Common myeloid progenitor, CD34-positive (primary cell): ENCODE measurements at regions not wholly inside any gene's neighbourhood (a gene's known extent, or its start where the extent isn't known, plus 50 kb on each side); places are given as distances from the start of the nearest gene placed in this dataset.

ENCODE experiments used
- CTCF ChIA-PET: fragments of 350-600 bp; sonication (Branson Sonifier 250); formaldehyde crosslinking; loops from one replicate; lab custom pipeline; 2021; ENCODE audit warnings: antibody characterized with exemption; lab: Charles Lee
- POLR2A ChIA-PET: fragments of 350-600 bp; sonication (Branson Sonifier 250); formaldehyde crosslinking; loops from one replicate; lab custom pipeline; 2021; ENCODE audit warnings: antibody characterized with exemption; lab: Charles Lee
- DNase-seq, 3 donors: peaks; one replicate each; pipeline versions ENCODE4 v3.0.0 to v3.0.0-alpha.2; 2013
- H3K27ac ChIP-seq, 2 experiments: 1 replicate in 1 of 2; 2 replicates in 1 of 2; pipeline ENCODE4 v1.7.0; 2013; ENCODE audit warnings: inconsistent platforms in 2 of 2, low read length in 2 of 2, mild to moderate bottlenecking in 2 of 2, low read depth in 1 of 2, moderate library complexity in 1 of 2; ENCODE audit not compliant: severe bottlenecking in 2 of 2, insufficient read depth in 1 of 2, poor library complexity in 1 of 2
- H3K27me3 ChIP-seq, 5 experiments: replicated peaks in 2 of 5; 1 replicate in 3 of 5; 2 replicates in 2 of 5; pipeline versions ENCODE4 v1.6.1 to v1.7.0; 2013; ENCODE audit warnings: low read length in 4 of 5, mild to moderate bottlenecking in 2 of 5, moderate library complexity in 2 of 5, inconsistent platforms in 1 of 5; ENCODE audit not compliant: insufficient read depth in 5 of 5, control insufficient read depth in 4 of 5
- H3K36me3 ChIP-seq, 4 experiments: 1 replicate in 2 of 4; 2 replicates in 2 of 4; pipeline versions ENCODE4 v1.6.1 to v1.7.0; 2013; ENCODE audit warnings: low read length in 3 of 4, control low read depth in 1 of 4, mild to moderate bottlenecking in 1 of 4; ENCODE audit not compliant: control insufficient read depth in 4 of 4, insufficient read depth in 4 of 4
- H3K4me1 ChIP-seq, 4 experiments: 1 replicate in 3 of 4; 2 replicates in 1 of 4; pipeline versions ENCODE4 v1.6.1 to v1.7.1; 2013; ENCODE audit warnings: low read length in 3 of 4, mild to moderate bottlenecking in 3 of 4, control low read depth in 1 of 4, inconsistent platforms in 1 of 4, moderate library complexity in 1 of 4; ENCODE audit not compliant: control insufficient read depth in 4 of 4, insufficient read depth in 4 of 4; ENCODE audit errors: control extremely low read depth in 1 of 4
- H3K4me3 ChIP-seq, 7 experiments: 1 replicate in 4 of 7; 2 replicates in 3 of 7; pipeline versions ENCODE4 v1.5.1 to v1.7.0; 2013; ENCODE audit warnings: mild to moderate bottlenecking in 7 of 7, low read length in 6 of 7, moderate library complexity in 6 of 7, inconsistent platforms in 2 of 7, low read depth in 2 of 7, control low read depth in 1 of 7; ENCODE audit not compliant: insufficient read depth in 4 of 7, control insufficient read depth in 1 of 7; ENCODE audit errors: extremely low read depth in 1 of 7
- H3K9me3 ChIP-seq, 5 experiments: 1 replicate in 4 of 5; 2 replicates in 1 of 5; pipeline versions ENCODE4 v1.6.1 to v1.7.1; 2013; ENCODE audit warnings: low read length in 4 of 5, mild to moderate bottlenecking in 2 of 5, inconsistent platforms in 1 of 5, low read depth in 1 of 5, moderate library complexity in 1 of 5; ENCODE audit not compliant: control insufficient read depth in 4 of 5, insufficient read depth in 2 of 5; ENCODE audit errors: control extremely low read depth in 1 of 5
- WGBS: methylation state at CpG from one replicate; pipeline ENCODE4 v1.1.5; 2013; ENCODE audit not compliant: insufficient coverage; 5-methylcytosine and 5-hydroxymethylcytosine counted together

- Histone ChIP-seq H3K9me3 (no peaks in the 10 kb centered on the region), H3K27me3 (no peaks in the 10 kb centered on the region), H3K4me3 (no peak overlapping the region), H3K36me3 (no peaks in the 10 kb centered on the region), H3K4me1 (peaks cover 0 to 3% (median 1%) of the 10 kb centered on the region in 4 experiments), H3K27ac (no peak overlapping the region)
- ChIA-PET POLR2A (interaction anchor here (0.6 kb wide), 1 partner anchor 748 kb away, joined by 3 read pairs; no protein-coding TSS in a partner anchor), CTCF (interaction anchor here (1.0 kb wide), 1 partner anchor 17 kb away, joined by 3 read pairs; no protein-coding TSS in a partner anchor)
- no peak for DNase-seq
- 100% methylated on average over 1 of the region's 2 CpGs for WGBS
Measured at GRCh38 chr13:72537395-72537780, 190.0 kb downstream of the MZT1 start.

- WGBS = 96% methylated on average over 11 of the region's 11 CpGs
- H3K36me3 ChIP-seq = no peaks in the 10 kb centered on the region
- POLR2A ChIA-PET = no interaction called here
- CTCF ChIA-PET = interaction anchor here (1.0 kb wide), 1 partner anchor 16 kb away, joined by 3 read pairs; no protein-coding TSS in a partner anchor
- no peaks in the 10 kb centered on the region for H3K9me3 ChIP-seq
- H3K27me3 ChIP-seq = no peaks in the 10 kb centered on the region
- H3K4me1 ChIP-seq = peaks cover 0 to 3% (median 1%) of the 10 kb centered on the region in 4 experiments
- DNase-seq = no peak
- H3K27ac ChIP-seq = no peak overlapping the region
- no peak overlapping the region for H3K4me3 ChIP-seq
Measured at GRCh38 chr13:72536714-72537394, 190.6 kb downstream of the MZT1 start.

- Histone ChIP-seq H3K4me3 (no peak overlapping the region), H3K27ac (no peak overlapping the region), H3K36me3 (no peaks in the 10 kb centered on the region), H3K4me1 (peaks cover 0 to 2% (median under 1%) of the 10 kb centered on the region in 4 experiments), H3K27me3 (no peaks in the 10 kb centered on the region), H3K9me3 (no peaks in the 10 kb centered on the region)
- WGBS = 100% methylated on average over 1 of the region's 2 CpGs
- DNase-seq = no peak
- POLR2A ChIA-PET = no interaction called here
- CTCF ChIA-PET = no interaction called here
Measured at GRCh38 chr13:72534951-72535640, 192.3 kb downstream of the MZT1 start.

- 94% methylated on average over 2 of the region's 5 CpGs for WGBS
- no peak overlapping the region for H3K27ac ChIP-seq
- DNase-seq = no peak
- no peaks in the 10 kb centered on the region for H3K9me3 ChIP-seq
- no peak overlapping the region for H3K4me3 ChIP-seq
- CTCF ChIA-PET = interaction anchor here (1.1 kb wide), 1 partner anchor 11 kb away, joined by 3 read pairs; no protein-coding TSS in a partner anchor
- H3K4me1 ChIP-seq = no peaks in the 10 kb centered on the region
- no peaks in the 10 kb centered on the region for H3K27me3 ChIP-seq
- no peaks in the 10 kb centered on the region for H3K36me3 ChIP-seq
- POLR2A ChIA-PET = no interaction called here
Measured at GRCh38 chr13:72530471-72530870, 197.0 kb downstream of the MZT1 start.

- CTCF ChIA-PET = no interaction called here
- no peaks in the 10 kb centered on the region for H3K36me3 ChIP-seq
- DNase-seq = no peak
- no peaks in the 10 kb centered on the region for H3K4me1 ChIP-seq
- no peaks in the 10 kb centered on the region for H3K9me3 ChIP-seq
- no peaks in the 10 kb centered on the region for H3K27me3 ChIP-seq
- no peak overlapping the region for H3K27ac ChIP-seq
- no peak overlapping the region for H3K4me3 ChIP-seq
- POLR2A ChIA-PET = no interaction called here
- WGBS = 100% methylated on average over 1 of the region's 2 CpGs
Measured at GRCh38 chr13:72527333-72527732, 200.1 kb downstream of the MZT1 start.

GRCh38 chr13:72523593-72523992 is 203.8 kb downstream of the MZT1 start:
- WGBS = 100% methylated on average over 1 of the region's 2 CpGs
- Histone ChIP-seq H3K27me3 (no peaks in the 10 kb centered on the region), H3K27ac (no peak overlapping the region), H3K36me3 (no peaks in the 10 kb centered on the region), H3K4me3 (no peak overlapping the region), H3K9me3 (no peaks in the 10 kb centered on the region), H3K4me1 (no peaks in the 10 kb centered on the region)
- ChIA-PET CTCF (no interaction called here), POLR2A (no interaction called here)
- DNase-seq = no peak

- no peaks in the 10 kb centered on the region for H3K4me1 ChIP-seq
- H3K4me3 ChIP-seq = no peak overlapping the region
- ChIA-PET CTCF (no interaction called here), POLR2A (no interaction called here)
- DNase-seq = no peak
- H3K36me3 ChIP-seq = no peaks in the 10 kb centered on the region
- H3K9me3 ChIP-seq = no peaks in the 10 kb centered on the region
- H3K27ac ChIP-seq = no peak overlapping the region
- no peaks in the 10 kb centered on the region for H3K27me3 ChIP-seq
- 100% methylated on average over 1 of the region's 4 CpGs for WGBS
Measured at GRCh38 chr13:72523049-72523448, 204.4 kb downstream of the MZT1 start.
